OCI-LY3 (cell line): ENCODE measurements at regions not wholly inside any gene's neighbourhood (a gene's known extent, or its start where the extent isn't known, plus 50 kb on each side); places are given as distances from the start of the nearest gene placed in this dataset.
"Not testable (repeated sequence)": the region's sequence is repeated elsewhere in the genome, so short reads cannot be mapped to it uniquely, and the experiment has no call there.

Source experiments
- H2AFZ ChIP-seq: fragments of 200-600, 300-600 bp; shearing (Covaris generic); 2 replicates; pipeline ENCODE4 v1.6.0; 2014; ENCODE audit warnings: antibody characterized with exemption, low read depth, low read length
- H3K27ac ChIP-seq: fragments of 200-600, 300-600 bp; sonication (generic); 2 replicates; pipeline ENCODE4 v1.5.1; 2014; ENCODE audit warnings: mild to moderate bottlenecking, low read length, moderate library complexity, mixed read lengths
- H3K27me3 ChIP-seq: fragments of 200-600, 300-600 bp; sonication (generic); 2 replicates; pipeline ENCODE4 v1.6.1; 2014; ENCODE audit warnings: low read depth, low read length, mixed read lengths
- H3K36me3 ChIP-seq: fragments of 200-600, 300-600 bp; sonication (generic); replicated peaks from 2 replicates; pipeline ENCODE3; 2014; ENCODE audit warnings: low read depth, low read length, mixed read lengths
- H3K4me1 ChIP-seq: fragments of 300-600, 200-600 bp; sonication (generic); 2 replicates; pipeline ENCODE4 v1.6.1; 2014; ENCODE audit warnings: low read length, mixed read lengths
- H3K4me2 ChIP-seq: fragments of 200-600, 300-600 bp; sonication (generic); 2 replicates; pipeline ENCODE4 v1.6.1; 2014; ENCODE audit warnings: low read length, mixed read lengths
- H3K4me3 ChIP-seq: fragments of 300-600, 200-600 bp; sonication (generic); 2 replicates; pipeline ENCODE4 v1.5.1; 2014; ENCODE audit warnings: antibody characterized with exemption, mild to moderate bottlenecking, low read length, moderate library complexity
- H3K79me2 ChIP-seq: fragments of 300-600, 200-600 bp; shearing (Covaris generic); 2 replicates; pipeline ENCODE4 v1.6.1; 2014; ENCODE audit warnings: mild to moderate bottlenecking, low read length, mixed read lengths
- H3K9ac ChIP-seq: fragments of 300-600, 200-600 bp; shearing (Covaris generic); 2 replicates; pipeline ENCODE4 v1.6.0; 2014; ENCODE audit warnings: mild to moderate bottlenecking, low read length, moderate library complexity
- H3K9me3 ChIP-seq: fragments of 200-600, 300-600 bp; shearing (Covaris generic); 2 replicates; pipeline ENCODE4 v1.6.1; 2014; ENCODE audit warnings: low read length, mixed read lengths; ENCODE audit not compliant: insufficient read depth
- H4K20me1 ChIP-seq: fragments of 200-600, 300-600 bp; sonication (generic); 2 replicates; pipeline ENCODE4 v1.6.1; 2016; ENCODE audit warnings: low read length, mixed read lengths; ENCODE audit not compliant: insufficient read depth
- CTCF ChIP-seq: fragments of 200-600, 300-600 bp; sonication (generic); IDR thresholded peaks from 2 replicates; pipeline ENCODE4 v1.5.1; 2014; ENCODE audit warnings: antibody characterized with exemption, low read length, low read depth
- EZH2phosphoT487 ChIP-seq: fragments of 200-600 bp; shearing (Covaris generic); IDR thresholded peaks from 2 replicates; pipeline ENCODE4 v1.6.1; 2018; ENCODE audit warnings: antibody characterized with exemption, mixed run types, low read depth

GRCh38 chr17:62303476-62303875 is 76.9 kb upstream of the EFCAB3 start:
- H2AFZ ChIP-seq: no peak overlapping the region
- no peak overlapping the region for H3K27ac ChIP-seq
- TF ChIP-seq EZH2phosphoT487 (no peak), CTCF (no peak)
- no peaks in the 10 kb centered on the region for H3K79me2 ChIP-seq
- H3K36me3 ChIP-seq: no peaks in the 10 kb centered on the region
- peaks cover 5% of the 10 kb centered on the region for H3K27me3 ChIP-seq
- H3K4me3 ChIP-seq: no peak overlapping the region
- H3K9me3 ChIP-seq: no peaks in the 10 kb centered on the region
- no peak overlapping the region for H3K4me2 ChIP-seq
- no peak overlapping the region for H3K9ac ChIP-seq
- H3K4me1 ChIP-seq: no peaks in the 10 kb centered on the region
- H4K20me1 ChIP-seq: no peaks in the 10 kb centered on the region

DNA sequence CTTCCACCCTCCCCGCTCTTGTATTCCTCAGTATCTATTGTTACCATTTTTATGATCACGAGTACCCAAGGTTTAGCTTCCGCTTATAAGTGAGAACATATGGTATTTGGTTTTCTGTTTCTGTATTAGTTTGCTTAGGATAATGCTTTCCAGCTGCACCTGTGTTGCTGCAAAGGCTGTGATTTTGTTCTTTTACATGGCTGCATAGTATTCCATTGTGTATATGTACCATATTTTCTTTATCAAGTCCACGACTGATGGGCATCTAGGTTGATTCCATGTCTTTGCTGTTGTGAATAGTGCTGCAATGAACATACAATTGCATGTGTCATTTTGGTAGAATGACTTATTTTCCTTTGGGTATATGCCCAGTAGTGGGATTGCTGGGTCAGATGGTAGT is 79.7 kb upstream of the EFCAB3 start:
- Histone ChIP-seq H3K27me3 (no peaks in the 10 kb centered on the region), H4K20me1 (no peaks in the 10 kb centered on the region), H2AFZ (no peak overlapping the region), H3K4me1 (no peaks in the 10 kb centered on the region), H3K9ac (no peak overlapping the region), H3K27ac (no peak overlapping the region), H3K9me3 (no peaks in the 10 kb centered on the region), H3K79me2 (no peaks in the 10 kb centered on the region), H3K36me3 (no peaks in the 10 kb centered on the region), H3K4me2 (no peak overlapping the region), H3K4me3 (no peak overlapping the region)
- TF ChIP-seq EZH2phosphoT487 (no peak), CTCF (no peak)

DNA sequence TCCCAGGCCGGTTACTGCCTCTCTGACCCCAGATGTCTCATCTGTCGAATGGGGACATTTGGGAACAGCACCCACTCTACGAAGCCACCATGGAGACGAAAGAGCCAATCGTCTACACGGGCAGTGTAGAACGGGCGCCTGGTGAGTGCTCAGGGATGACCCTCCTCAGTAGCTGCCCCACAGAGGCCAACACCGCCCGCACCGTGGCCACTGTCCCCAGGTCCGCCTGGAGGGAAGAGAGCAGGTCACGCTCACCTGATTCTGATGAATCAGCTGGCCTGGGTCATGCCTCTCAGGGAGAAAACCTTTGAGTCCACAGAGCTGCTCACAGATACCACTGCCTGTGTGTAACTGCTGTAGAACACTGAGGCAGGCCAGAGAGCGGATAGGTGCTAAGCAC is 105.1 kb upstream of the EFCAB3 start:
- not testable (repeated sequence) for H3K79me2 ChIP-seq, H3K9me3 ChIP-seq, H3K4me1 ChIP-seq, H3K36me3 ChIP-seq, H3K27me3 ChIP-seq, H3K9ac ChIP-seq, H3K4me2 ChIP-seq, H3K4me3 ChIP-seq, H4K20me1 ChIP-seq, H3K27ac ChIP-seq, H2AFZ ChIP-seq

GRCh38 chr17:62268361-62268760 is 112.0 kb upstream of the EFCAB3 start:
- H3K9ac ChIP-seq, H3K4me2 ChIP-seq, H3K27me3 ChIP-seq, H3K9me3 ChIP-seq, H3K79me2 ChIP-seq, H4K20me1 ChIP-seq, H3K36me3 ChIP-seq, H2AFZ ChIP-seq, H3K4me3 ChIP-seq, H3K4me1 ChIP-seq, H3K27ac ChIP-seq: not testable (repeated sequence)

- H3K4me3 ChIP-seq, H4K20me1 ChIP-seq, H3K4me2 ChIP-seq, H3K4me1 ChIP-seq, H3K9ac ChIP-seq, H3K9me3 ChIP-seq, H2AFZ ChIP-seq, H3K27ac ChIP-seq, H3K36me3 ChIP-seq, H3K79me2 ChIP-seq, H3K27me3 ChIP-seq: not testable (repeated sequence)
Observed at GRCh38 chr17:62264974-62265373, 115.4 kb upstream of the EFCAB3 start.

GRCh38 chr17:62255791-62256190 is 124.6 kb upstream of the EFCAB3 start:
- H2AFZ ChIP-seq, H3K9me3 ChIP-seq, H3K4me2 ChIP-seq, H4K20me1 ChIP-seq, H3K27me3 ChIP-seq, H3K27ac ChIP-seq, H3K4me3 ChIP-seq, H3K9ac ChIP-seq, H3K79me2 ChIP-seq, H3K4me1 ChIP-seq, H3K36me3 ChIP-seq: not testable (repeated sequence)

DNA sequence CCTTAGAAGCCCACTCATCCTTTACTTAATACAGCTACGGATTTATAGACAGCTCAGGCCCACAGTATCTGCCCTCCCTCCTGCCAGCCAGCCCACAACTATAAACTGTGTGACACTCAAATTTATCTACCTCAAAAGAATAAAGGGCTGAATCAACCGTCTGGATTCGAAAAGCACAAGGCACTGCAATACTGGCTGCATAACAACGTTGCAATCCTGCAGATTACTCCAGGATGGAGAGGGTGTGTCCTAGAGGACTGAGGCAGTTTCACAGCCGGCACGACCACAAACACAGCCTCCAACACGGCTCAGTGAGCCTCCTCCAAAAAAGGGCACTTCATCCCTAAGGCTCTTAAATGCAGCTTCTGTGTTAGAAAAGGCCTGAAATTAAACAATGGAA is 138.3 kb upstream of the EFCAB3 start:
- not testable (repeated sequence) for H3K4me2 ChIP-seq, H3K4me3 ChIP-seq, H4K20me1 ChIP-seq, H3K9me3 ChIP-seq, H3K9ac ChIP-seq, H3K27me3 ChIP-seq, H3K4me1 ChIP-seq, H3K79me2 ChIP-seq, H2AFZ ChIP-seq, H3K36me3 ChIP-seq, H3K27ac ChIP-seq

DNA sequence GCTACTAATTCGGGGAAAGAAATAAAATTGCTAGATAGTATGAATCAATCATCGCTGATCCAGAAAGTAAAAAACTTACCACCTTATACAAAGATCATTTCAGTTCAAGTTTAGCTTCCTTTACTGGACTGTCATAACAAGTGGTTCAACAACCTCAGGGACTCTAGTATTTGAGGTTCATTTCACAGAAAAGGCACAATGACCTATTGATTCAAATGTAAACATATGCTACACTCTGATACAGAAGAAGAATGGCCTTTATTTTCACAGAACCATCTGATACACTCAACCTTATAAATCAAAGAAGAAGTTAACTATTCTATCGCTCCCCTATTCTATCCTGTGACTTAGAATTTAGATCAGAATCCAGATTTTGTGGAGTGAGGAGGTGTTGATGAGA is 140.8 kb upstream of the EFCAB3 start:
- H3K27me3 ChIP-seq, H3K4me2 ChIP-seq, H3K9ac ChIP-seq, H3K79me2 ChIP-seq, H3K9me3 ChIP-seq, H3K4me1 ChIP-seq, H4K20me1 ChIP-seq, H3K36me3 ChIP-seq, H3K4me3 ChIP-seq, H2AFZ ChIP-seq, H3K27ac ChIP-seq: not testable (repeated sequence)
